Prostate gland (tissue), 2 donors: ENCODE measurements at regions not wholly inside any gene's neighbourhood (a gene's known extent, or its start where the extent isn't known, plus 50 kb on each side); places are given as distances from the start of the nearest gene placed in this dataset.

Experiments used
- DNase-seq: peaks from one replicate; pipeline ENCODE4 v3.0.0-alpha.2; 2019; ENCODE audit warnings: low spot score
- H3K27ac ChIP-seq, 2 donors: fragments of 200-600 bp; sonication (generic); 2 replicates each; pipeline ENCODE4 v1.5.1; 2017 to 2019
- H3K27me3 ChIP-seq: fragments of 200-600 bp; sonication (generic); replicated peaks from 2 replicates; pipeline ENCODE4 v1.5.1; 2019; ENCODE audit not compliant: insufficient read depth
- H3K36me3 ChIP-seq, 2 donors: fragments of 200-600 bp; sonication (generic); 1 replicate in 1 of 2; 2 replicates in 1 of 2; pipeline versions ENCODE4 v1.5.1 to v1.8.1; 2017 to 2019
- H3K4me1 ChIP-seq: fragments of 200-600 bp; sonication (generic); replicated peaks from 2 replicates; pipeline ENCODE4 v1.5.1; 2019
- H3K4me3 ChIP-seq, 2 donors: fragments of 200-600 bp; sonication (generic); 2 replicates each; pipeline ENCODE4 v1.5.1; 2017 to 2019
- H3K9me3 ChIP-seq: fragments of 200-600 bp; sonication (generic); 2 replicates; pipeline ENCODE4 v1.5.1; 2017
- CTCF ChIP-seq, 4 experiments: fragments of 200-600 bp in 2 of 4; fragments of 450-650 bp in 2 of 4; sonication (generic) in 2 of 4; IDR thresholded peaks; 1 replicate in 3 of 4; 2 replicates in 1 of 4; pipeline ENCODE4 v1.5.1; 2016 to 2019; ENCODE audit warnings: antibody characterized with exemption in 4 of 4, mild to moderate bottlenecking in 2 of 4, moderate library complexity in 2 of 4
- POLR2A ChIP-seq: fragments of 450-650 bp; IDR thresholded peaks from one replicate; pipeline ENCODE4 v1.6.1; 2016; ENCODE audit warnings: antibody characterized with exemption, mild to moderate bottlenecking
- POLR2AphosphoS5 ChIP-seq: sonication (generic); formaldehyde crosslinking; IDR thresholded peaks from one replicate; pipeline ENCODE4 v1.6.1; 2017; ENCODE audit warnings: antibody characterized with exemption
- WGBS: methylation state at CpG from one replicate; pipeline ENCODE4 v1.1.5; 2018; 5-methylcytosine and 5-hydroxymethylcytosine counted together
- intact Hi-C: fragments of 100-400 bp; cut with DNase I; formaldehyde crosslinking; loops from one replicate; pipeline ENCODE4 v1.14.2; 2022

- intact Hi-C loops = no loop called here
- DNase-seq = no peak
- H3K4me1 ChIP-seq = no peaks in the 10 kb centered on the region
- no peak overlapping the region for H3K27ac ChIP-seq
- no peak for TF ChIP-seq POLR2A
- TF ChIP-seq CTCF (IDR thresholded peaks at IDR 0.05) = no peak
- TF ChIP-seq POLR2AphosphoS5 = no peak
- no peaks in the 10 kb centered on the region for H3K36me3 ChIP-seq
- no peaks in the 10 kb centered on the region for H3K27me3 ChIP-seq
- no peaks in the 10 kb centered on the region for H3K9me3 ChIP-seq
- H3K4me3 ChIP-seq = no peak overlapping the region
- WGBS = 74% methylated on average over 6 of the region's 6 CpGs
Measured at GRCh38 chr22:48931452-48931851, 896.2 kb downstream of the BRD1 start.

- H3K4me1 ChIP-seq = no peaks in the 10 kb centered on the region
- no peak overlapping the region for H3K4me3 ChIP-seq
- H3K9me3 ChIP-seq = no peaks in the 10 kb centered on the region
- H3K36me3 ChIP-seq = no peaks in the 10 kb centered on the region
- 75% methylated on average over 10 of the region's 10 CpGs for WGBS
- TF ChIP-seq CTCF (IDR thresholded peaks at IDR 0.05) (no peak), POLR2AphosphoS5 (no peak), POLR2A (no peak)
- intact Hi-C loops = no loop called here
- H3K27ac ChIP-seq = no peak overlapping the region
- no peaks in the 10 kb centered on the region for H3K27me3 ChIP-seq
- DNase-seq = no peak
Measured at GRCh38 chr22:48929276-48929790, 898.3 kb downstream of the BRD1 start.

GRCh38 chr22:48927591-48927990 lies 900.1 kb downstream of the BRD1 start:
- 85% methylated on average over 13 of the region's 13 CpGs for WGBS
- no peaks in the 10 kb centered on the region for H3K27me3 ChIP-seq
- no peaks in the 10 kb centered on the region for H3K36me3 ChIP-seq
- no peak for TF ChIP-seq POLR2A
- TF ChIP-seq POLR2AphosphoS5 = no peak
- TF ChIP-seq CTCF (IDR thresholded peaks at IDR 0.05) = no peak
- intact Hi-C loops = no loop called here
- H3K4me3 ChIP-seq = no peak overlapping the region
- DNase-seq = no peak
- no peaks in the 10 kb centered on the region for H3K4me1 ChIP-seq
- H3K9me3 ChIP-seq = no peaks in the 10 kb centered on the region
- no peak overlapping the region for H3K27ac ChIP-seq

GRCh38 chr22:48926643-48927042 lies 901.0 kb downstream of the BRD1 start:
- H3K4me3 ChIP-seq = no peak overlapping the region
- TF ChIP-seq POLR2AphosphoS5 = no peak
- no peak for TF ChIP-seq CTCF (IDR thresholded peaks at IDR 0.05)
- TF ChIP-seq POLR2A = no peak
- intact Hi-C loops = no loop called here
- H3K27ac ChIP-seq = no peak overlapping the region
- H3K27me3 ChIP-seq = no peaks in the 10 kb centered on the region
- WGBS = 41% methylated on average over 11 of the region's 11 CpGs
- no peaks in the 10 kb centered on the region for H3K36me3 ChIP-seq
- DNase-seq = no peak
- H3K9me3 ChIP-seq = no peaks in the 10 kb centered on the region
- H3K4me1 ChIP-seq = no peaks in the 10 kb centered on the region

- Histone ChIP-seq H3K4me1 (no peaks in the 10 kb centered on the region), H3K36me3 (no peaks in the 10 kb centered on the region), H3K9me3 (no peaks in the 10 kb centered on the region), H3K27ac (no peak overlapping the region), H3K27me3 (no peaks in the 10 kb centered on the region), H3K4me3 (no peak overlapping the region)
- intact Hi-C loops = no loop called here
- DNase-seq = no peak
- WGBS = 44% methylated on average over 3 of the region's 3 CpGs
- no peak for TF ChIP-seq CTCF (IDR thresholded peaks at IDR 0.05)
- no peak for TF ChIP-seq POLR2A
- no peak for TF ChIP-seq POLR2AphosphoS5
Measured at GRCh38 chr22:48926136-48926535, 901.5 kb downstream of the BRD1 start.
